HL-60 (cell line): ENCODE measurements at regions not wholly inside any gene's neighbourhood (a gene's known extent, or its start where the extent isn't known, plus 50 kb on each side); places are given as distances from the start of the nearest gene placed in this dataset.
"Not testable (repeated sequence)": the region's sequence is repeated elsewhere in the genome, so short reads cannot be mapped to it uniquely, and the experiment has no call there.

Experiments used
- DNase-seq, 2 experiments: peaks; one replicate each; pipeline ENCODE4 v3.0.0-alpha.2; 2010 to 2020; ENCODE audit warnings: low read depth in 1 of 2, low spot score in 1 of 2
- H3K27ac ChIP-seq: fragments of 250-450 bp; sonication (Bioruptor Pico); replicated peaks from 2 replicates; pipeline ENCODE4 v1.5.1; 2020; ENCODE audit warnings: mild to moderate bottlenecking, moderate library complexity
- H3K27me3 ChIP-seq: fragments of 250-450 bp; sonication (Bioruptor Pico); 2 replicates; pipeline ENCODE4 v1.5.1; 2021; ENCODE audit warnings: mild to moderate bottlenecking, moderate library complexity; ENCODE audit not compliant: insufficient read depth, poor library complexity, severe bottlenecking
- H3K4me3 ChIP-seq: replicated peaks from 2 replicates; pipeline ENCODE4 v1.5.1; 2011; ENCODE audit warnings: mild to moderate bottlenecking, control low read depth, low read length; ENCODE audit not compliant: insufficient read depth
- CTCF ChIP-seq: IDR thresholded peaks from one replicate; pipeline ENCODE4 v1.5.1; 2011; ENCODE audit warnings: low read length, control low read depth, inconsistent platforms; ENCODE audit not compliant: insufficient read depth
- GABPA ChIP-seq: IDR thresholded peaks from 2 replicates; pipeline ENCODE4 v1.6.1; 2012; ENCODE audit warnings: low read depth
- POLR2AphosphoS5 ChIP-seq: IDR thresholded peaks from 2 replicates; pipeline ENCODE4 v1.6.1; 2012; ENCODE audit warnings: low read depth
- REST ChIP-seq: IDR thresholded peaks from 2 replicates; pipeline ENCODE4 v1.6.1; 2012; ENCODE audit warnings: low read depth; ENCODE audit not compliant: insufficient replicate concordance
- SPI1 ChIP-seq: IDR thresholded peaks from 2 replicates; pipeline ENCODE4 v1.6.1; 2012; ENCODE audit warnings: low read depth, mild to moderate bottlenecking, borderline replicate concordance

- no peak for DNase-seq
- Histone ChIP-seq H3K4me3 (no peak overlapping the region), H3K27ac (no peak overlapping the region), H3K27me3 (no peaks in the 10 kb centered on the region)
- TF ChIP-seq GABPA (no peak), REST (no peak), POLR2AphosphoS5 (no peak), SPI1 (no peak), CTCF (no peak)
Observed at GRCh38 chr2:131724019-131724418, 196.3 kb downstream of the CCDC74A start.

GRCh38 chr2:131728451-131728850, 200.8 kb downstream of the CCDC74A start:
- not testable (repeated sequence) for DNase-seq, H3K4me3 ChIP-seq, H3K27me3 ChIP-seq, H3K27ac ChIP-seq

GRCh38 chr2:131733530-131733929, 205.8 kb downstream of the CCDC74A start:
- not testable (repeated sequence) for DNase-seq, H3K27me3 ChIP-seq, H3K4me3 ChIP-seq, H3K27ac ChIP-seq

GRCh38 chr2:131736406-131736805, 208.7 kb downstream of the CCDC74A start:
- DNase-seq, H3K27me3 ChIP-seq, H3K4me3 ChIP-seq, H3K27ac ChIP-seq: not testable (repeated sequence)

GRCh38 chr2:131738533-131738932, 210.8 kb downstream of the CCDC74A start:
- not testable (repeated sequence) for H3K27ac ChIP-seq, DNase-seq, H3K4me3 ChIP-seq, H3K27me3 ChIP-seq

GRCh38 chr2:131738996-131739434, 211.3 kb downstream of the CCDC74A start:
- DNase-seq, H3K27me3 ChIP-seq, H3K27ac ChIP-seq: not testable (repeated sequence)

GRCh38 chr2:131753640-131754561, 226.2 kb downstream of the CCDC74A start:
- Histone ChIP-seq H3K27me3 (no peaks in the 10 kb centered on the region), H3K4me3 (no peak overlapping the region), H3K27ac (no peak overlapping the region)
- no peak for DNase-seq
- TF ChIP-seq REST: no peak
- no peak for TF ChIP-seq POLR2AphosphoS5
- TF ChIP-seq SPI1: no peak
- no peak for TF ChIP-seq GABPA
- TF ChIP-seq CTCF: no peak

More at GRCh38 chr2:131738996-131739434, 211.3 kb downstream of the CCDC74A start:
- not testable (repeated sequence) for H3K4me3 ChIP-seq
